Naive thymus-derived CD4-positive, alpha-beta T cell (primary cell): ENCODE measurements at regions not wholly inside any gene's neighbourhood (a gene's known extent, or its start where the extent isn't known, plus 50 kb on each side); places are given as distances from the start of the nearest gene placed in this dataset.

ENCODE experiments used
- ATAC-seq: fragments of 150-1000 bp; cut with Tn5 transposase; 2 replicates; pipeline ENCODE4 v1.10.0; 2021; ENCODE audit warnings: mild to moderate bottlenecking, moderate library complexity
- CTCF ChIA-PET: fragments of 350-600 bp; sonication (Branson Sonifier 250); formaldehyde crosslinking; loops from one replicate; lab custom pipeline; 2021; ENCODE audit warnings: antibody characterized with exemption; lab: Charles Lee
- POLR2A ChIA-PET: fragments of 350-600 bp; sonication (Branson Sonifier 250); formaldehyde crosslinking; loops from one replicate; lab custom pipeline; 2021; ENCODE audit warnings: antibody characterized with exemption, inconsistent platforms; lab: Charles Lee
- DNase-seq, 9 donors: peaks; one replicate each; pipeline versions ENCODE4 v3.0.0 to v3.0.0-alpha.2; 2020 to 2022; ENCODE audit warnings: mixed read lengths in 1 of 9
- H3K27ac ChIP-seq: one replicate; pipeline ENCODE4 v1.7.0; 2013; ENCODE audit warnings: mild to moderate bottlenecking, low read depth, low read length, moderate library complexity
- H3K27me3 ChIP-seq, 2 donors: one replicate each; pipeline ENCODE4 v1.7.0; 2013; ENCODE audit warnings: low read length in 2 of 2, mild to moderate bottlenecking in 2 of 2, moderate library complexity in 2 of 2; ENCODE audit not compliant: control insufficient read depth in 2 of 2, insufficient read depth in 2 of 2
- H3K36me3 ChIP-seq, 3 experiments: 1 replicate in 2 of 3; 2 replicates in 1 of 3; pipeline ENCODE4 v1.7.0; 2013; ENCODE audit warnings: low read length in 3 of 3, mild to moderate bottlenecking in 3 of 3, moderate library complexity in 1 of 3; ENCODE audit not compliant: insufficient read depth in 3 of 3, control insufficient read depth in 2 of 3
- H3K4me1 ChIP-seq, 2 donors: one replicate each; pipeline ENCODE4 v1.7.0; 2013; ENCODE audit warnings: low read length in 2 of 2, mild to moderate bottlenecking in 2 of 2, moderate library complexity in 1 of 2; ENCODE audit not compliant: control insufficient read depth in 2 of 2, insufficient read depth in 2 of 2
- H3K4me3 ChIP-seq: 2 replicates; pipeline ENCODE4 v1.7.0; 2013; ENCODE audit warnings: mild to moderate bottlenecking, low read length
- H3K9me3 ChIP-seq, 3 experiments: 1 replicate in 2 of 3; 2 replicates in 1 of 3; pipeline ENCODE4 v1.7.0; 2013; ENCODE audit warnings: low read length in 3 of 3; ENCODE audit not compliant: control insufficient read depth in 2 of 3
- H3K27ac Mint-ChIP-seq, 9 donors: one replicate each; pipeline ENCODE4 v1.8.0; 2020 to 2022; ENCODE audit warnings: mixed read lengths in 9 of 9, mild to moderate bottlenecking in 8 of 9, moderate library complexity in 5 of 9, inconsistent platforms in 2 of 9
- H3K27me3 Mint-ChIP-seq, 5 donors: one replicate each; pipeline ENCODE4 v1.8.0; 2021 to 2022; ENCODE audit warnings: mixed read lengths in 5 of 5, mild to moderate bottlenecking in 1 of 5
- H3K36me3 Mint-ChIP-seq, 5 donors: one replicate each; pipeline ENCODE4 v1.8.0; 2020 to 2022; ENCODE audit warnings: mixed read lengths in 5 of 5, mild to moderate bottlenecking in 3 of 5, inconsistent platforms in 1 of 5
- H3K4me1 Mint-ChIP-seq, 7 donors: one replicate each; pipeline ENCODE4 v1.8.0; 2020 to 2022; ENCODE audit warnings: mixed read lengths in 7 of 7, mild to moderate bottlenecking in 3 of 7, inconsistent platforms in 1 of 7
- H3K4me3 Mint-ChIP-seq, 10 donors: one replicate each; pipeline ENCODE4 v1.8.0; 2020 to 2022; ENCODE audit warnings: mild to moderate bottlenecking in 10 of 10, mixed read lengths in 10 of 10, moderate library complexity in 6 of 10, inconsistent platforms in 2 of 10
- H3K9me3 Mint-ChIP-seq, 11 donors: one replicate each; pipeline ENCODE4 v1.8.0; 2020 to 2022; ENCODE audit warnings: mixed read lengths in 11 of 11, mild to moderate bottlenecking in 4 of 11, inconsistent platforms in 1 of 11, moderate library complexity in 1 of 11
- intact Hi-C, 2 donors: fragments of 100-400 bp; cut with micrococcal nuclease; formaldehyde crosslinking; loops; one replicate each; pipeline ENCODE4 v1.15.1; 2023

DNA sequence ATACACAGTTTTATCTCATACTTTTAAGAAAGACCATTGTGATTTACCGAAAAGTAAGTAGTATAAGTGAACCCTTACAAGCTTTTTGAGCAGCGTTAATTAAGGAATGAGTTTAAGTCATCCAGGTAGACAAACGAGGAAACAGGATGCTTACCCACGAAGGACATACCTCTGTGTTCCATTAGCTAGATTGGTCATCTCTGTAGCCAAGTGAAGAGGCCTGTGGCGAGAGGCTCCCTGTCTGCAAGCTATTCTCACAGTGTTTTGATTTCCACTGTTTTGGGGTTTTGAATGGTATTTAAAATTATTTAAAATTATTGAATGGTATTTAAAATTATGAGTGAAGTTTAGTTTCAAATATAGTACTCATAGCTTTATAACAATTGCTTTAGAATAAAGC is 342.1 kb upstream of the RGS6 start:
- Histone ChIP-seq H3K36me3 (no peaks in the 10 kb centered on the region), H3K27me3 (no peaks in the 10 kb centered on the region), H3K4me3 (no peak overlapping the region), H3K27ac (no peak overlapping the region), H3K4me1 (peaks cover 6 to 10% of the 10 kb centered on the region in 2 donors), H3K9me3 (no peaks in the 10 kb centered on the region)
- intact Hi-C loops, result loop anchor here in 1 of 2 donors (5.0 kb wide), 2 partner anchors 33 to 268 kb away; partner anchors contain the start of gene SIPA1L1
- H3K27ac Mint-ChIP-seq, result no peak overlapping the region
- H3K4me1 Mint-ChIP-seq, result peaks cover 23 to 72% (median 58%) of the 10 kb centered on the region in 7 donors
- ATAC-seq (no peak), DNase-seq (no peak)
- no peaks in the 10 kb centered on the region for H3K27me3 Mint-ChIP-seq
- H3K9me3 Mint-ChIP-seq, result peaks cover 0 to 2% (median 0%) of the 10 kb centered on the region in 11 donors
- H3K36me3 Mint-ChIP-seq, result peaks cover 11 to 23% (median 13%) of the 10 kb centered on the region in 5 donors
- CTCF ChIA-PET, result no interaction called here
- H3K4me3 Mint-ChIP-seq, result no peak overlapping the region
- POLR2A ChIA-PET, result no interaction called here

- H3K4me1 Mint-ChIP-seq, result peaks cover 20 to 72% (median 58%) of the 10 kb centered on the region in 7 donors
Observed at GRCh38 chr14:71591231-71591630, 341.0 kb upstream of the RGS6 start.

GRCh38 chr14:71591929-71592328 is 340.3 kb upstream of the RGS6 start:
- H3K36me3 Mint-ChIP-seq, result peaks cover 11 to 30% (median 13%) of the 10 kb centered on the region in 5 donors
- no peak overlapping the region for H3K4me3 ChIP-seq
- H3K27ac ChIP-seq, result no peak overlapping the region
- intact Hi-C loops, result loop anchor here in 1 of 2 donors (5.0 kb wide), 2 partner anchors 35 to 270 kb away; partner anchors contain the start of gene SIPA1L1
- ChIA-PET POLR2A (no interaction called here), CTCF (interaction anchor here (0.6 kb wide), 1 partner anchor 1514 kb away, joined by 3 read pairs; no protein-coding TSS in a partner anchor)
- no peaks in the 10 kb centered on the region for H3K27me3 ChIP-seq
- H3K4me1 Mint-ChIP-seq, result peaks cover 20 to 72% (median 61%) of the 10 kb centered on the region in 7 donors
- H3K36me3 ChIP-seq, result no peaks in the 10 kb centered on the region
- peaks cover 6 to 11% of the 10 kb centered on the region in 2 donors for H3K4me1 ChIP-seq
- peak in 1 of 9 donors; percentile 5 for DNase-seq
- H3K27me3 Mint-ChIP-seq, result no peaks in the 10 kb centered on the region
- peak overlapping the region in 4 of 10 donors; percentile 13 to 45 (median 28) for H3K4me3 Mint-ChIP-seq
- peak; percentile 57 for ATAC-seq
- H3K9me3 Mint-ChIP-seq, result peaks cover 0 to 2% (median 0%) of the 10 kb centered on the region in 11 donors
- no peaks in the 10 kb centered on the region for H3K9me3 ChIP-seq
- peak overlapping the region in 7 of 9 donors; percentile 42 to 76 (median 54) for H3K27ac Mint-ChIP-seq

More at GRCh38 chr14:71591231-71591630, 341.0 kb upstream of the RGS6 start:
- peaks cover 6 to 11% of the 10 kb centered on the region in 2 donors for H3K4me1 ChIP-seq
- Mint-ChIP-seq H3K9me3 (peaks cover 0 to 2% (median 0%) of the 10 kb centered on the region in 11 donors), H3K27ac (no peak overlapping the region), H3K27me3 (no peaks in the 10 kb centered on the region), H3K4me3 (no peak overlapping the region), H3K36me3 (peaks cover 11 to 28% (median 13%) of the 10 kb centered on the region in 5 donors)
- ATAC-seq (no peak), DNase-seq (no peak)
- ChIA-PET POLR2A (no interaction called here), CTCF (no interaction called here)
- intact Hi-C loops, result loop anchor here in 1 of 2 donors (5.0 kb wide), 2 partner anchors 34 to 269 kb away; partner anchors contain the start of gene SIPA1L1
- H3K36me3 ChIP-seq, result no peaks in the 10 kb centered on the region
- no peak overlapping the region for H3K4me3 ChIP-seq
- no peaks in the 10 kb centered on the region for H3K9me3 ChIP-seq
- H3K27me3 ChIP-seq, result no peaks in the 10 kb centered on the region
- no peak overlapping the region for H3K27ac ChIP-seq

- no peaks in the 10 kb centered on the region for H3K9me3 ChIP-seq
- POLR2A ChIA-PET, result no interaction called here
- Mint-ChIP-seq H3K4me1 (peaks cover 23 to 76% (median 64%) of the 10 kb centered on the region in 7 donors), H3K27me3 (no peaks in the 10 kb centered on the region), H3K36me3 (peaks cover 11 to 31% (median 13%) of the 10 kb centered on the region in 5 donors), H3K9me3 (peaks cover 0 to 2% (median 0%) of the 10 kb centered on the region in 11 donors), H3K27ac (peak overlapping the region in 7 of 9 donors; percentile 42 to 76 (median 61)), H3K4me3 (peak overlapping the region in 3 of 10 donors; percentile 25 to 55 (median 30))
- intact Hi-C loops, result loop anchor here in 1 of 2 donors (5.0 kb wide), 2 partner anchors 35 to 270 kb away; partner anchors contain the start of gene SIPA1L1
- DNase-seq, result no peak
- ATAC-seq, result no peak
- no peaks in the 10 kb centered on the region for H3K36me3 ChIP-seq
- no peak overlapping the region for H3K4me3 ChIP-seq
- CTCF ChIA-PET, result interaction anchor here (0.6 kb wide), 1 partner anchor 1514 kb away, joined by 3 read pairs; no protein-coding TSS in a partner anchor
- H3K4me1 ChIP-seq, result peaks cover 6 to 11% of the 10 kb centered on the region in 2 donors
- no peak overlapping the region for H3K27ac ChIP-seq
- no peaks in the 10 kb centered on the region for H3K27me3 ChIP-seq
Observed at GRCh38 chr14:71592361-71592760, 339.9 kb upstream of the RGS6 start.

GRCh38 chr14:71593966-71594365 is 338.3 kb upstream of the RGS6 start:
- peak overlapping the region in 4 of 9 donors; percentile 0 to 62 (median 24) for H3K27ac Mint-ChIP-seq
- peaks cover 11 to 18% of the 10 kb centered on the region in 2 donors for H3K4me1 ChIP-seq
- ChIA-PET CTCF (no interaction called here), POLR2A (no interaction called here)
- DNase-seq (no peak), ATAC-seq (no peak)
- peaks cover 0 to 6% (median 0%) of the 10 kb centered on the region in 11 donors for H3K9me3 Mint-ChIP-seq
- H3K36me3 ChIP-seq, result no peaks in the 10 kb centered on the region
- intact Hi-C loops, result loop anchor here (2.0 to 5.0 kb wide), 3 partner anchors 37 to 272 kb away; partner anchors contain the start of gene SIPA1L1 (in 1 of the 2)
- H3K27me3 ChIP-seq, result no peaks in the 10 kb centered on the region
- no peaks in the 10 kb centered on the region for H3K9me3 ChIP-seq
- peaks cover 33 to 84% (median 69%) of the 10 kb centered on the region in 7 donors for H3K4me1 Mint-ChIP-seq
- no peak overlapping the region for H3K27ac ChIP-seq
- H3K27me3 Mint-ChIP-seq, result no peaks in the 10 kb centered on the region
- H3K4me3 ChIP-seq, result no peak overlapping the region
- peak overlapping the region in 2 of 10 donors; percentile 0 for H3K4me3 Mint-ChIP-seq
- peaks cover 7 to 32% (median 13%) of the 10 kb centered on the region in 5 donors for H3K36me3 Mint-ChIP-seq

DNA sequence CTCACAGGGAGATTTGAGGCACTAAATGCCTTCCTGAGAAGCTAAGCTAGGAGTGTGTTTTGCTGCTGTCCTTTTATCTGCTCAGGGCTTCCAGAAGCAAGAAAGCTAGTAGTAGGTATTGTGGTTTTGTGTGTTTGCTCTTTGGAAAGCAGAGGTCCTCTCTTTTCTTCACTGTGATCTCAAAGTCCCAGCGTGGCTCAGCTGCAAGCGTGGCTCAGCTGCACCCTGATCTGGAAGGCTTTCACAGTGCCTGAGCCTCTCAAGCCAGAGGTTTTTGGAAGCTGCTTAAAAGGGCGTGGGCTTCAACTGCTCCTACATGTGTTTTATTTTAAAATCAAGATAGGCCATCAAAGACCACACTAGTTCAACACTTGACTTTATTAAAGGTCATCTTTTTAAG is 337.4 kb upstream of the RGS6 start:
- Mint-ChIP-seq H3K27me3 (no peaks in the 10 kb centered on the region), H3K36me3 (peaks cover 7 to 34% (median 17%) of the 10 kb centered on the region in 5 donors), H3K4me3 (peak overlapping the region in 7 of 10 donors; percentile 11 to 74 (median 19)), H3K27ac (peak overlapping the region in 8 of 9 donors; percentile 1 to 74 (median 66)), H3K4me1 (peaks cover 33 to 82% (median 60%) of the 10 kb centered on the region in 7 donors), H3K9me3 (peaks cover 0 to 6% (median 0%) of the 10 kb centered on the region in 11 donors)
- Histone ChIP-seq H3K4me3 (no peak overlapping the region), H3K9me3 (no peaks in the 10 kb centered on the region), H3K27ac (no peak overlapping the region), H3K36me3 (no peaks in the 10 kb centered on the region), H3K4me1 (peaks cover 11 to 18% of the 10 kb centered on the region in 2 donors), H3K27me3 (no peaks in the 10 kb centered on the region)
- ChIA-PET POLR2A (no interaction called here), CTCF (no interaction called here)
- intact Hi-C loops, result loop anchor here (2.0 to 5.0 kb wide), 3 partner anchors 38 to 273 kb away; partner anchors contain the start of gene SIPA1L1 (in 1 of the 2)
- peak; percentile 54 for ATAC-seq
- DNase-seq, result peak in 7 of 9 donors; percentile 11 to 36 (median 21)
